ENCODE measurements at regions not wholly inside any gene's neighbourhood (a gene's known extent, or its start where the extent isn't known, plus 50 kb on each side); places are given as distances from the start of the nearest gene placed in this dataset.

GRCh38 chr10:113381981-113382509, 170.8 kb upstream of the HABP2 start:
- peak; percentile 91 for DNase-seq (ENCODE audit: low read depth)
- TF ChIP-seq CTCF (conservative IDR thresholded peaks at IDR 0.05; ENCODE audit: low read depth, low read length) = no peak

GRCh38 chr10:113382691-113383090, 170.2 kb upstream of the HABP2 start:
- no peak for TF ChIP-seq CTCF (conservative IDR thresholded peaks at IDR 0.05; ENCODE audit: low read depth, low read length)
- H3K4me3 ChIP-seq (ENCODE audit: low read depth, low read length) = no peak overlapping the region
- no peak for DNase-seq (ENCODE audit: low read depth)

More at GRCh38 chr10:113381981-113382509, 170.8 kb upstream of the HABP2 start:
- peak overlapping the region; percentile 51 for H3K4me3 ChIP-seq (ENCODE audit: low read depth, low read length)

GRCh38 chr10:113384181-113384580, 168.7 kb upstream of the HABP2 start:
- no peak for TF ChIP-seq CTCF (conservative IDR thresholded peaks at IDR 0.05; ENCODE audit: low read depth, low read length)
- no peak for DNase-seq (ENCODE audit: low read depth)

GRCh38 chr10:113385021-113385999, 167.5 kb upstream of the HABP2 start:
- H3K4me3 ChIP-seq (ENCODE audit: low read depth, low read length) = no peak overlapping the region
- DNase-seq (ENCODE audit: low read depth) = peak; percentile 94
- peak; percentile 97 for TF ChIP-seq CTCF (conservative IDR thresholded peaks at IDR 0.05; ENCODE audit: low read depth, low read length)

More at GRCh38 chr10:113384181-113384580, 168.7 kb upstream of the HABP2 start:
- H3K4me3 ChIP-seq (ENCODE audit: low read depth, low read length) = no peak overlapping the region

GRCh38 chr10:113386005-113386404, 166.8 kb upstream of the HABP2 start:
- no peak for TF ChIP-seq CTCF (conservative IDR thresholded peaks at IDR 0.05; ENCODE audit: low read depth, low read length)
- no peak for DNase-seq (ENCODE audit: low read depth)
- H3K4me3 ChIP-seq (ENCODE audit: low read depth, low read length) = no peak overlapping the region

GRCh38 chr10:113389969-113390368, 162.9 kb upstream of the HABP2 start:
- H3K4me3 ChIP-seq (ENCODE audit: low read depth, low read length) = no peak overlapping the region
- no peak for TF ChIP-seq CTCF (conservative IDR thresholded peaks at IDR 0.05; ENCODE audit: low read depth, low read length)
- no peak for DNase-seq (ENCODE audit: low read depth)

Measured in choroid plexus epithelial cell (primary cell).